ENCODE measurements at regions not wholly inside any gene's neighbourhood (a gene's known extent, or its start where the extent isn't known, plus 50 kb on each side); places are given as distances from the start of the nearest gene placed in this dataset.
"Not testable (repeated sequence)": the region's sequence is repeated elsewhere in the genome, so short reads cannot be mapped to it uniquely, and the experiment has no call there.

DNA sequence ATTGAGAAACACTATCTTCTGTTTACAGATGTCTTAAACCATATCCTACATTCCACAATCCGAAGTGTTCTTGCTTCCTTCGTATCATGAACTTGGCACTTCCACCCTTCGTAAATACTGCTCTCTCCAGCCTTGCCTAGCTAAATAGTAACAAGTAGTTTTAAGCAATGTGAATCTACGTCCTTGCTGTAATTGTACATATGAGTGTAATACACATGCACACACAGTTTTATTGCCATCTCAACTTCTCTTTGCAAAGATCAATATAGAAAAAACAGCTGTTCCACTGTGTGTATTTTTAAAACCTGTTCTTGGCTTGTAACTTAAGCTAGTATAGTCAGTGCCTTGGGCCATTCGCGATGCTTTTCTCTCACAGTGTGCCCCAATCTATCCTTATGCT is 1524.7 kb downstream of the GRIK2 start:
- Histone ChIP-seq H3K4me1 (ENCODE audit: insufficient read depth, low read length, severe bottlenecking) (peaks cover 5% of the 10 kb centered on the region), H3K9ac (ENCODE audit: low read length) (no peak overlapping the region), H3F3A (ENCODE audit: insufficient read depth, low read length) (no peaks in the 10 kb centered on the region), H3K79me2 (ENCODE audit: insufficient read depth, low read length) (no peaks in the 10 kb centered on the region), H3K4me2 (ENCODE audit: low read length) (no peak overlapping the region), H3K9me3 (ENCODE audit: low read length) (no peaks in the 10 kb centered on the region), H4K20me1 (ENCODE audit: insufficient read depth, low read length) (no peaks in the 10 kb centered on the region), H3K36me3 (ENCODE audit: insufficient read depth, low read length) (no peaks in the 10 kb centered on the region), H3K27me3 (ENCODE audit: insufficient read depth, low read length) (no peaks in the 10 kb centered on the region), H3K4me3 (ENCODE audit: low read depth, low read length, poor library complexity, severe bottlenecking) (no peak overlapping the region), H2AFZ (ENCODE audit: low read length) (no peak overlapping the region), H3K9me2 (ENCODE audit: low read depth, low read length) (no peaks in the 10 kb centered on the region), H3K27ac (ENCODE audit: low read depth, low read length, poor library complexity, severe bottlenecking) (no peak overlapping the region)
- no peak for TF ChIP-seq EZH2 (IDR thresholded peaks at IDR 0.05; ENCODE audit: borderline replicate concordance, low read length)
- TF ChIP-seq, protein P1, sequence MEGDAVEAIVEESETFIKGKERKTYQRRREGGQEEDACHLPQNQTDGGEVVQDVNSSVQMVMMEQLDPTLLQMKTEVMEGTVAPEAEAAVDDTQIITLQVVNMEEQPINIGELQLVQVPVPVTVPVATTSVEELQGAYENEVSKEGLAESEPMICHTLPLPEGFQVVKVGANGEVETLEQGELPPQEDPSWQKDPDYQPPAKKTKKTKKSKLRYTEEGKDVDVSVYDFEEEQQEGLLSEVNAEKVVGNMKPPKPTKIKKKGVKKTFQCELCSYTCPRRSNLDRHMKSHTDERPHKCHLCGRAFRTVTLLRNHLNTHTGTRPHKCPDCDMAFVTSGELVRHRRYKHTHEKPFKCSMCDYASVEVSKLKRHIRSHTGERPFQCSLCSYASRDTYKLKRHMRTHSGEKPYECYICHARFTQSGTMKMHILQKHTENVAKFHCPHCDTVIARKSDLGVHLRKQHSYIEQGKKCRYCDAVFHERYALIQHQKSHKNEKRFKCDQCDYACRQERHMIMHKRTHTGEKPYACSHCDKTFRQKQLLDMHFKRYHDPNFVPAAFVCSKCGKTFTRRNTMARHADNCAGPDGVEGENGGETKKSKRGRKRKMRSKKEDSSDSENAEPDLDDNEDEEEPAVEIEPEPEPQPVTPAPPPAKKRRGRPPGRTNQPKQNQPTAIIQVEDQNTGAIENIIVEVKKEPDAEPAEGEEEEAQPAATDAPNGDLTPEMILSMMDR (IDR thresholded peaks at IDR 0.05; ENCODE audit: low read length) = no peak

DNA sequence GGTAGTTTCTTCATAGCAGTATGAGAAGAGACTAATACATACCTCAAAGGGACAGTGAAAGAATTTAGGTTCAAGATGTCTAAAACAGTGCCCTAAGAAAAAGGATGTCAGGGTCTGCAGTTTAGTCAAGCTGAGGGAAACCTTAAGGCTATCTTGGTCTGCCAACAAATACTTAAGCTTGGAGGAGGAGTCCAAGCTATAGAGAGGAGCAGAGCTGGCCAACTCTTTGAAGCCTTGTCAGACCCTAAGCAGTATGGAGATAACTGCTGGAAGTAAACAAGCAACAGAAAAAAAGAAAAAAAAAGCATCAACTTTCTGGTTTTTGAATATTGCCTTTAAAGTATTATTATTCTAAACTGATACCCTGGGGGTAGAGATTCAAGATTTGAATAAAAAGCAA is 1518.1 kb downstream of the GRIK2 start:
- no peaks in the 10 kb centered on the region for H3F3A ChIP-seq (ENCODE audit: insufficient read depth, low read length)
- no peak overlapping the region for H3K4me2 ChIP-seq (ENCODE audit: low read length)
- no peaks in the 10 kb centered on the region for H3K36me3 ChIP-seq (ENCODE audit: insufficient read depth, low read length)
- H3K9me2 ChIP-seq (ENCODE audit: low read depth, low read length) = no peaks in the 10 kb centered on the region
- TF ChIP-seq, protein P1 (IDR thresholded peaks at IDR 0.05; ENCODE audit: low read length) = no peak
- no peak for TF ChIP-seq EZH2 (IDR thresholded peaks at IDR 0.05; ENCODE audit: borderline replicate concordance, low read length)
- no peak overlapping the region for H2AFZ ChIP-seq (ENCODE audit: low read length)
- no peak overlapping the region for H3K27ac ChIP-seq (ENCODE audit: low read depth, low read length, poor library complexity, severe bottlenecking)
- H3K9ac ChIP-seq (ENCODE audit: low read length) = no peak overlapping the region
- peaks cover 2% of the 10 kb centered on the region for H3K4me1 ChIP-seq (ENCODE audit: insufficient read depth, low read length, severe bottlenecking)
- H3K79me2 ChIP-seq (ENCODE audit: insufficient read depth, low read length) = no peaks in the 10 kb centered on the region
- H3K4me3 ChIP-seq (ENCODE audit: low read depth, low read length, poor library complexity, severe bottlenecking) = no peak overlapping the region
- no peaks in the 10 kb centered on the region for H3K27me3 ChIP-seq (ENCODE audit: insufficient read depth, low read length)
- no peaks in the 10 kb centered on the region for H4K20me1 ChIP-seq (ENCODE audit: insufficient read depth, low read length)
- H3K9me3 ChIP-seq (ENCODE audit: low read length) = peaks cover 4% of the 10 kb centered on the region; the same call in 1 of the 2 replicates

DNA sequence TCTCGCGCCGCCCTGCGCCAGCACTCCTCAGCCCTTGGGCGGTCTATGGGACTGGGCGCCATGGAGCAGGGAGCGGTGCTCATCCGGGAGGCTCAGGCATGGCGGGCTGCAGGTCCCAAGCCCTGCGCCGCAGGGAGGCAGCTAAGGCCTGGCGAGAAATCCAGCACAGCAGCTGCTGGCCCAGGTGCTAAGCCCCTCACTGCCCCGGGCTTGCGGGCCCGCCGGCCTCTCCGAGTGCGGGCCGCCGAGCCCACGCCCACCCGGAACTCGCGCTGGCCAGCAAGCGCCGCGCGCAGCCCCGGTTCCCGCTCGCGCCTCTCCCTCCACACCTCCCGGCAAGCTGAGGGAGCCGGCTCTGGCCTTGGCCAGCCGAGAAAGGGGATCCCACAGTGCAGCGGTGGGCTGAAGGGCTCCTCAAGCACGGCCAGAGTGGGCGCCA is 1517.2 kb downstream of the GRIK2 start:
- not testable (repeated sequence) for H3K79me2 ChIP-seq (ENCODE audit: insufficient read depth, low read length); H2AFZ ChIP-seq (ENCODE audit: low read length); H3K27me3 ChIP-seq (ENCODE audit: insufficient read depth, low read length); H3K9me3 ChIP-seq (ENCODE audit: low read length); H3K4me1 ChIP-seq (ENCODE audit: insufficient read depth, low read length, severe bottlenecking); H3F3A ChIP-seq (ENCODE audit: insufficient read depth, low read length); H3K27ac ChIP-seq (ENCODE audit: low read depth, low read length, poor library complexity, severe bottlenecking); H4K20me1 ChIP-seq (ENCODE audit: insufficient read depth, low read length); H3K4me3 ChIP-seq (ENCODE audit: low read depth, low read length, poor library complexity, severe bottlenecking); H3K36me3 ChIP-seq (ENCODE audit: insufficient read depth, low read length); H3K9ac ChIP-seq (ENCODE audit: low read length); H3K9me2 ChIP-seq (ENCODE audit: low read depth, low read length); H3K4me2 ChIP-seq (ENCODE audit: low read length)

DNA sequence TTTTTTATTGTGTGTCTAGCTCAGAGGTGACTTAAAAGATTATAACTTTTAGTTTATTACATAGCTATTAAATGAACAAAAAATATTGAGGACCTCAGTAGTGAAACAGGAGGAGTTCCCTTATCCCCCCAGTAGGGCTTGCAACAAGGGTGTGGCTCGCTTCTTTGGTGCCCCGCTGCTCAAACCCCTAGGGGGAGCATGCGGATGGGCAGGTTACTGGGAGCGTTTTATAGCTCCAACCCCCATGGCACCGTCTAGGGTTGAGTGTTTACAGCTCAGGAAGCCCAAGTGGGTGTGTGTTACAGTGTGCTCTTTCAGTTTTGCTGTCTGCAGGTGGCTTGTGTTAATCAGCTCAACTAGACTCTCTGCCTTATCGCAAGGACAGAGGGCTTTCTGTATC is 1513.7 kb downstream of the GRIK2 start:
- Histone ChIP-seq H3K27ac (ENCODE audit: low read depth, low read length, poor library complexity, severe bottlenecking) (peak overlapping the region; percentile 64), H4K20me1 (ENCODE audit: insufficient read depth, low read length) (no peaks in the 10 kb centered on the region), H3K4me3 (ENCODE audit: low read depth, low read length, poor library complexity, severe bottlenecking) (peak overlapping the region; percentile 56), H3K4me2 (ENCODE audit: low read length) (peak overlapping the region; percentile 71), H2AFZ (ENCODE audit: low read length) (peak overlapping the region; percentile 80; the same call in 1 of the 2 replicates), H3K36me3 (ENCODE audit: insufficient read depth, low read length) (no peaks in the 10 kb centered on the region), H3K27me3 (ENCODE audit: insufficient read depth, low read length) (no peaks in the 10 kb centered on the region), H3K9me2 (ENCODE audit: low read depth, low read length) (no peaks in the 10 kb centered on the region), H3K4me1 (ENCODE audit: insufficient read depth, low read length, severe bottlenecking) (peaks cover 6% of the 10 kb centered on the region), H3K9me3 (ENCODE audit: low read length) (peaks cover 4% of the 10 kb centered on the region; the same call in 1 of the 2 replicates), H3K79me2 (ENCODE audit: insufficient read depth, low read length) (no peaks in the 10 kb centered on the region), H3F3A (ENCODE audit: insufficient read depth, low read length) (no peaks in the 10 kb centered on the region), H3K9ac (ENCODE audit: low read length) (peak overlapping the region; percentile 60)
- no peak for TF ChIP-seq EZH2 (IDR thresholded peaks at IDR 0.05; ENCODE audit: borderline replicate concordance, low read length)
- TF ChIP-seq, protein P1 (IDR thresholded peaks at IDR 0.05; ENCODE audit: low read length) = peak; percentile 46

Data from OCI-LY1 (cell line).